Stimulated activated CD8-positive, alpha-beta memory T cell treated with anti-CD3 and anti-CD28 coated beads, Interleukin-7, amount 100 ng/mL, for 4 hours (primary cell): ENCODE measurements at regions not wholly inside any gene's neighbourhood (a gene's known extent, or its start where the extent isn't known, plus 50 kb on each side); places are given as distances from the start of the nearest gene placed in this dataset.

Source experiments
- DNase-seq, 2 donors: peaks; one replicate each; pipeline ENCODE4 v3.0.0-alpha.2; 2020; ENCODE audit warnings: low read depth in 2 of 2

- no peak for DNase-seq
Measured at GRCh38 chr13:104086210-104086609, 1020.0 kb upstream of the SLC10A2 start.

GRCh38 chr13:104085611-104086010 lies 1019.4 kb upstream of the SLC10A2 start:
- DNase-seq, result no peak

- no peak for DNase-seq
Measured at GRCh38 chr13:104074326-104074725, 1008.1 kb upstream of the SLC10A2 start.

GRCh38 chr13:104071806-104072205 lies 1005.6 kb upstream of the SLC10A2 start:
- DNase-seq, result no peak

GRCh38 chr13:104065328-104065727 lies 999.1 kb upstream of the SLC10A2 start:
- no peak for DNase-seq

GRCh38 chr13:104057861-104058260 lies 991.6 kb upstream of the SLC10A2 start:
- no peak for DNase-seq

GRCh38 chr13:104045907-104046306 lies 979.7 kb upstream of the SLC10A2 start:
- no peak for DNase-seq

GRCh38 chr13:104043184-104043583 lies 977.0 kb upstream of the SLC10A2 start:
- no peak for DNase-seq

- DNase-seq, result no peak
Measured at GRCh38 chr13:104034891-104035290, 968.7 kb upstream of the SLC10A2 start.

GRCh38 chr13:104025303-104025702 lies 959.1 kb upstream of the SLC10A2 start:
- DNase-seq, result no peak

GRCh38 chr13:104024416-104025170 lies 958.4 kb upstream of the SLC10A2 start:
- DNase-seq, result no peak

- no peak for DNase-seq
Measured at GRCh38 chr13:104021806-104022397, 955.7 kb upstream of the SLC10A2 start.

- no peak for DNase-seq
Measured at GRCh38 chr13:104017317-104017716, 951.1 kb upstream of the SLC10A2 start.

- DNase-seq, result no peak
Measured at GRCh38 chr13:104015646-104016396, 949.6 kb upstream of the SLC10A2 start.

GRCh38 chr13:104014803-104015645 lies 948.8 kb upstream of the SLC10A2 start:
- no peak for DNase-seq

- no peak for DNase-seq
Measured at GRCh38 chr13:104011505-104012241, 945.5 kb upstream of the SLC10A2 start.

- DNase-seq, result no peak
Measured at GRCh38 chr13:104008541-104009435, 942.6 kb upstream of the SLC10A2 start.

- DNase-seq, result no peak
Measured at GRCh38 chr13:104008075-104008474, 941.9 kb upstream of the SLC10A2 start.

- DNase-seq, result no peak
Measured at GRCh38 chr13:104006625-104007075, 940.4 kb upstream of the SLC10A2 start.

GRCh38 chr13:104004572-104004971 lies 938.4 kb upstream of the SLC10A2 start:
- no peak for DNase-seq
